ENCODE measurements at regions not wholly inside any gene's neighbourhood (a gene's known extent, or its start where the extent isn't known, plus 50 kb on each side); places are given as distances from the start of the nearest gene placed in this dataset.

DNA sequence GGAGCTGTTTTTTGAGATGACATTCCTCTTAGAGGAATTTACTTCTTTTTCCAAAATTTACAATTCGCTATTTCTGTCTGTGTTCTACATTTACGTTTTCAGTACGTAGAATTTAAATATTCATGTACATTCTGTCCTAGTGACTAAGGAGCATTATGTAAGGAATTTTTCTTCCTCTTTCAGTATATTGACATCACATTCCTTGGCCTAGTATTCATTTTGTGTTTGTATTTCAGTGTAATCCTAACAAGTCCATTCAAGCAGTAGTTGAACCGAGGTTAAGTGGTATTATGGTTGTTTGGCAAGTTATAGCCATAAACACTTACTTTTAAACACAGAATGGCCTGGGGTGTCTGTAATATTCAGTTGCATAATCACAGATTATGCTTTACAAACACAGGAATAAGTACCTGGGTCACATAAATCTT is 465.2 kb downstream of the PCNX1 start:
- Histone ChIP-seq H3K9ac (ENCODE audit: low read length) (no peak overlapping the region), H2AFZ (ENCODE audit: low read length) (no peak overlapping the region), H3F3A (ENCODE audit: insufficient read depth, low read length) (0 out of 2 replicates have a peak, but pooled peaks cover 4% of the 10 kb centered on the region)

DNA sequence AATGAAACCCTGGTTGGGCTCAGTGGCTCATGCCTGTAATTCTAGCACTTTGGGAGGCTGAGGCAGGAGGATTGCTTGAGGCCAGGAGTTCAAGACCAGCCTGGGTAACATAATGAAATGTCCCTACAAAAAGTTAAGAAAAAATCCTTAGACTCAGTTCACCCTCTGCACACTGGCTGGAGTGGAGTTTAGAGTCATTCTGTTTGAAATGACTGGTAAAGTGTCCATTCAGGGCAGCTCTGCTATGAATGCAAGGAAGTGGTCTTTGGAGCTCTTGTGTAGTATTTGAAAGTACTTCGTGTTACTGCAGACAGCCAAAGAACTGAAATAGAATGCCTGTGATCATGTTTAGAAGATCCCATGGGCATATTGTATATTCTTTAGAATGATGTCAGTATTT is 466.5 kb downstream of the PCNX1 start:
- Histone ChIP-seq H3K4me2 (ENCODE audit: low read length) (no peak overlapping the region), H3F3A (ENCODE audit: insufficient read depth, low read length) (0 out of 2 replicates have a peak, but pooled peaks cover 4% of the 10 kb centered on the region), H3K27ac (ENCODE audit: low read depth, low read length, poor library complexity, severe bottlenecking) (no peak overlapping the region), H3K9me2 (ENCODE audit: low read depth, low read length) (no peaks in the 10 kb centered on the region), H3K36me3 (ENCODE audit: insufficient read depth, low read length) (no peaks in the 10 kb centered on the region), H3K79me2 (ENCODE audit: insufficient read depth, low read length) (0 out of 2 replicates have a peak, but pooled peaks cover 3% of the 10 kb centered on the region), H3K9me3 (ENCODE audit: low read length) (peaks cover 7% of the 10 kb centered on the region), H2AFZ (ENCODE audit: low read length) (no peak overlapping the region), H4K20me1 (ENCODE audit: insufficient read depth, low read length) (no peaks in the 10 kb centered on the region), H3K4me3 (ENCODE audit: low read depth, low read length, poor library complexity, severe bottlenecking) (no peak overlapping the region), H3K4me1 (ENCODE audit: insufficient read depth, low read length, severe bottlenecking) (no peaks in the 10 kb centered on the region), H3K9ac (ENCODE audit: low read length) (no peak overlapping the region), H3K27me3 (ENCODE audit: insufficient read depth, low read length) (no peaks in the 10 kb centered on the region)
- TF ChIP-seq EZH2 (IDR thresholded peaks at IDR 0.05; ENCODE audit: borderline replicate concordance, low read length), result no peak
- TF ChIP-seq, protein P1, sequence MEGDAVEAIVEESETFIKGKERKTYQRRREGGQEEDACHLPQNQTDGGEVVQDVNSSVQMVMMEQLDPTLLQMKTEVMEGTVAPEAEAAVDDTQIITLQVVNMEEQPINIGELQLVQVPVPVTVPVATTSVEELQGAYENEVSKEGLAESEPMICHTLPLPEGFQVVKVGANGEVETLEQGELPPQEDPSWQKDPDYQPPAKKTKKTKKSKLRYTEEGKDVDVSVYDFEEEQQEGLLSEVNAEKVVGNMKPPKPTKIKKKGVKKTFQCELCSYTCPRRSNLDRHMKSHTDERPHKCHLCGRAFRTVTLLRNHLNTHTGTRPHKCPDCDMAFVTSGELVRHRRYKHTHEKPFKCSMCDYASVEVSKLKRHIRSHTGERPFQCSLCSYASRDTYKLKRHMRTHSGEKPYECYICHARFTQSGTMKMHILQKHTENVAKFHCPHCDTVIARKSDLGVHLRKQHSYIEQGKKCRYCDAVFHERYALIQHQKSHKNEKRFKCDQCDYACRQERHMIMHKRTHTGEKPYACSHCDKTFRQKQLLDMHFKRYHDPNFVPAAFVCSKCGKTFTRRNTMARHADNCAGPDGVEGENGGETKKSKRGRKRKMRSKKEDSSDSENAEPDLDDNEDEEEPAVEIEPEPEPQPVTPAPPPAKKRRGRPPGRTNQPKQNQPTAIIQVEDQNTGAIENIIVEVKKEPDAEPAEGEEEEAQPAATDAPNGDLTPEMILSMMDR (IDR thresholded peaks at IDR 0.05; ENCODE audit: low read length), result no peak

More for the DNA sequence above, 465.2 kb downstream of the PCNX1 start:
- Histone ChIP-seq H3K27me3 (ENCODE audit: insufficient read depth, low read length) (no peaks in the 10 kb centered on the region), H3K9me2 (ENCODE audit: low read depth, low read length) (no peaks in the 10 kb centered on the region), H3K4me1 (ENCODE audit: insufficient read depth, low read length, severe bottlenecking) (no peaks in the 10 kb centered on the region), H4K20me1 (ENCODE audit: insufficient read depth, low read length) (no peaks in the 10 kb centered on the region), H3K36me3 (ENCODE audit: insufficient read depth, low read length) (no peaks in the 10 kb centered on the region), H3K4me3 (ENCODE audit: low read depth, low read length, poor library complexity, severe bottlenecking) (no peak overlapping the region), H3K9me3 (ENCODE audit: low read length) (peaks cover 7% of the 10 kb centered on the region), H3K4me2 (ENCODE audit: low read length) (no peak overlapping the region), H3K79me2 (ENCODE audit: insufficient read depth, low read length) (0 out of 2 replicates have a peak, but pooled peaks cover 3% of the 10 kb centered on the region), H3K27ac (ENCODE audit: low read depth, low read length, poor library complexity, severe bottlenecking) (no peak overlapping the region)
- TF ChIP-seq, protein P1 (IDR thresholded peaks at IDR 0.05; ENCODE audit: low read length), result no peak
- no peak for TF ChIP-seq EZH2 (IDR thresholded peaks at IDR 0.05; ENCODE audit: borderline replicate concordance, low read length)

DNA sequence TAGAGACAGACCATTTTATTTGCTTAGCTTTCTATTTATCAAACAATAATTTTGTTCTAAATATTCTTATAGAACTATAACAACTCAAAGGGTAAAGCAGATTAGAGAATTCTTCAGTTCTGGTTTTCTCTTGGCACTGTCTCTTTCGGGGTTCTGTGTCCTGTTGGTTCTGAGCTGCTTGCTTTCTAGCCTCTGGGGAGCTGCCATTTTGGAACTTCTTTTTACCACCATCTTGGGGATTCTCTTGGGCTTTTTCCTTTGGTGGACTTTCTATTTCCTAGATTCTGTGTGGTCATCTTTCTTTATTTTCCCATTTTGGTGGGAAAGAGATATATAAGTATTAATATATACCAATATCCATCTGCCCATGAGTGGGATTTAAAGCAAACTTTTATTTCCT is 467.7 kb downstream of the PCNX1 start:
- H3K79me2 ChIP-seq (ENCODE audit: insufficient read depth, low read length), result 0 out of 2 replicates have a peak, but pooled peaks cover 3% of the 10 kb centered on the region

More for the DNA sequence above, 467.7 kb downstream of the PCNX1 start:
- TF ChIP-seq, protein P1 (IDR thresholded peaks at IDR 0.05; ENCODE audit: low read length), result no peak
- no peak for TF ChIP-seq EZH2 (IDR thresholded peaks at IDR 0.05; ENCODE audit: borderline replicate concordance, low read length)
- no peak overlapping the region for H3K4me2 ChIP-seq (ENCODE audit: low read length)
- no peak overlapping the region for H2AFZ ChIP-seq (ENCODE audit: low read length)
- peaks cover 7% of the 10 kb centered on the region for H3K9me3 ChIP-seq (ENCODE audit: low read length)
- no peak overlapping the region for H3K4me3 ChIP-seq (ENCODE audit: low read depth, low read length, poor library complexity, severe bottlenecking)
- no peaks in the 10 kb centered on the region for H3K36me3 ChIP-seq (ENCODE audit: insufficient read depth, low read length)
- H4K20me1 ChIP-seq (ENCODE audit: insufficient read depth, low read length), result no peaks in the 10 kb centered on the region
- no peaks in the 10 kb centered on the region for H3K27me3 ChIP-seq (ENCODE audit: insufficient read depth, low read length)
- no peak overlapping the region for H3K27ac ChIP-seq (ENCODE audit: low read depth, low read length, poor library complexity, severe bottlenecking)
- H3K4me1 ChIP-seq (ENCODE audit: insufficient read depth, low read length, severe bottlenecking), result no peaks in the 10 kb centered on the region
- H3K9ac ChIP-seq (ENCODE audit: low read length), result no peak overlapping the region
- no peaks in the 10 kb centered on the region for H3K9me2 ChIP-seq (ENCODE audit: low read depth, low read length)
- H3F3A ChIP-seq (ENCODE audit: insufficient read depth, low read length), result 0 out of 2 replicates have a peak, but pooled peaks cover 4% of the 10 kb centered on the region

Measured in OCI-LY1 (cell line).